Stimulated activated CD4-positive, alpha-beta T cell treated with anti-CD3 and anti-CD28 coated beads, Interleukin-15, amount 100 ng/mL, for 24 hours (primary cell): ENCODE measurements at regions not wholly inside any gene's neighbourhood (a gene's known extent, or its start where the extent isn't known, plus 50 kb on each side); places are given as distances from the start of the nearest gene placed in this dataset.

ENCODE experiments used
- DNase-seq: peaks from one replicate; pipeline ENCODE4 v3.0.0-alpha.2; 2020

GRCh38 chr11:86726118-86726753, 53.8 kb upstream of the ME3 start:
- DNase-seq, result no peak

- no peak for DNase-seq
These were observed 51.7 kb upstream of the ME3 start for GRCh38 chr11:86724137-86724536.

GRCh38 chr11:86723281-86723680, 50.9 kb upstream of the ME3 start:
- DNase-seq, result no peak

GRCh38 chr11:86722748-86723147, 50.3 kb upstream of the ME3 start:
- no peak for DNase-seq
